ENCODE measurements at regions not wholly inside any gene's neighbourhood (a gene's known extent, or its start where the extent isn't known, plus 50 kb on each side); places are given as distances from the start of the nearest gene placed in this dataset.

- no peaks in the 10 kb centered on the region for H3K36me3 Mint-ChIP-seq (ENCODE audit: insufficient read depth, unreplicated experiment)
- H3K4me1 Mint-ChIP-seq (ENCODE audit: insufficient read depth, unreplicated experiment): no peaks in the 10 kb centered on the region
- intact Hi-C loops (cut with micrococcal nuclease): no loop called here
- peaks cover 24% of the 10 kb centered on the region for H3K9me3 Mint-ChIP-seq (ENCODE audit: unreplicated experiment)
- DNase-seq (ENCODE audit: unreplicated experiment): no peak
- no peak overlapping the region for H3K4me3 Mint-ChIP-seq (ENCODE audit: unreplicated experiment)
- POLR2A ChIA-PET: no interaction called here
- no peaks in the 10 kb centered on the region for H3K27me3 Mint-ChIP-seq (ENCODE audit: insufficient read depth, unreplicated experiment)
- no TSS peak for BruUV-seq (replicated peaks)
- no peak overlapping the region for H3K27ac Mint-ChIP-seq (ENCODE audit: low read depth, unreplicated experiment)
- no peak for TF ChIP-seq CTCF (IDR thresholded peaks at IDR 0.05; ENCODE audit: unreplicated experiment)
- CTCF ChIA-PET: no interaction called here
These were observed 358.8 kb upstream of the BRINP1 start for GRCh38 chr9:119727988-119728387.

GRCh38 chr9:119726035-119726434 lies 356.8 kb upstream of the BRINP1 start:
- Mint-ChIP-seq H3K9me3 (ENCODE audit: unreplicated experiment) (peaks cover 26% of the 10 kb centered on the region), H3K36me3 (ENCODE audit: insufficient read depth, unreplicated experiment) (no peaks in the 10 kb centered on the region), H3K27me3 (ENCODE audit: insufficient read depth, unreplicated experiment) (no peaks in the 10 kb centered on the region), H3K4me1 (ENCODE audit: insufficient read depth, unreplicated experiment) (no peaks in the 10 kb centered on the region), H3K4me3 (ENCODE audit: unreplicated experiment) (no peak overlapping the region), H3K27ac (ENCODE audit: low read depth, unreplicated experiment) (no peak overlapping the region)
- intact Hi-C loops (cut with micrococcal nuclease): no loop called here
- POLR2A ChIA-PET: no interaction called here
- no TSS peak for BruUV-seq (replicated peaks)
- no peak for DNase-seq (ENCODE audit: unreplicated experiment)
- CTCF ChIA-PET: interaction anchor here (0.7 kb wide), 1 partner anchor 127 kb away, joined by 7 read pairs; no protein-coding TSS in a partner anchor
- TF ChIP-seq CTCF (IDR thresholded peaks at IDR 0.05; ENCODE audit: unreplicated experiment): no peak

GRCh38 chr9:119722384-119722783 lies 353.1 kb upstream of the BRINP1 start:
- no peak for DNase-seq (ENCODE audit: unreplicated experiment)
- CTCF ChIA-PET: no interaction called here
- Mint-ChIP-seq H3K4me3 (ENCODE audit: unreplicated experiment) (no peak overlapping the region), H3K27me3 (ENCODE audit: insufficient read depth, unreplicated experiment) (no peaks in the 10 kb centered on the region), H3K9me3 (ENCODE audit: unreplicated experiment) (peaks cover 32% of the 10 kb centered on the region), H3K27ac (ENCODE audit: low read depth, unreplicated experiment) (no peak overlapping the region), H3K36me3 (ENCODE audit: insufficient read depth, unreplicated experiment) (no peaks in the 10 kb centered on the region), H3K4me1 (ENCODE audit: insufficient read depth, unreplicated experiment) (no peaks in the 10 kb centered on the region)
- no TSS peak for BruUV-seq (replicated peaks)
- TF ChIP-seq CTCF (IDR thresholded peaks at IDR 0.05; ENCODE audit: unreplicated experiment): no peak
- POLR2A ChIA-PET: no interaction called here
- intact Hi-C loops (cut with micrococcal nuclease): no loop called here

- DNase-seq (ENCODE audit: unreplicated experiment): no peak
- no TSS peak for BruUV-seq (replicated peaks)
- intact Hi-C loops (cut with micrococcal nuclease): no loop called here
- Mint-ChIP-seq H3K9me3 (ENCODE audit: unreplicated experiment) (peaks cover 40% of the 10 kb centered on the region), H3K27me3 (ENCODE audit: insufficient read depth, unreplicated experiment) (no peaks in the 10 kb centered on the region), H3K4me1 (ENCODE audit: insufficient read depth, unreplicated experiment) (no peaks in the 10 kb centered on the region), H3K36me3 (ENCODE audit: insufficient read depth, unreplicated experiment) (no peaks in the 10 kb centered on the region), H3K4me3 (ENCODE audit: unreplicated experiment) (no peak overlapping the region), H3K27ac (ENCODE audit: low read depth, unreplicated experiment) (no peak overlapping the region)
- ChIA-PET CTCF (interaction anchor here (0.6 kb wide), 1 partner anchor 63 kb away, joined by 3 read pairs; no protein-coding TSS in a partner anchor), POLR2A (no interaction called here)
- no peak for TF ChIP-seq CTCF (IDR thresholded peaks at IDR 0.05; ENCODE audit: unreplicated experiment)
These were observed 343.1 kb upstream of the BRINP1 start for GRCh38 chr9:119712325-119712724.

Data from MCF 10A (cell line).